SK-N-SH treated with all-trans-retinoic acid at 6 μM for 48 hours (cell line): ENCODE measurements at regions not wholly inside any gene's neighbourhood (a gene's known extent, or its start where the extent isn't known, plus 50 kb on each side); places are given as distances from the start of the nearest gene placed in this dataset.

Experiments
- ATAC-seq: fragments of 200-7000 bp; cut with Tn5 transposase; 3 replicates; pipeline ENCODE4 v1.9.1; 2020; ENCODE audit warnings: mild to moderate bottlenecking, moderate library complexity
- BACH2 ChIP-seq: fragments of 250-450 bp; sonication (Bioruptor Pico); IDR thresholded peaks from 2 replicates; pipeline ENCODE4 v1.9.0; 2021; ENCODE audit warnings: mild to moderate bottlenecking, borderline replicate concordance
- ESRRG ChIP-seq: fragments of 250-450 bp; sonication (Bioruptor Pico); IDR thresholded peaks from 2 replicates; pipeline ENCODE4 v1.6.1; 2021; ENCODE audit warnings: mild to moderate bottlenecking
- GLIS3 ChIP-seq: fragments of 250-450 bp; sonication (Bioruptor Pico); IDR thresholded peaks from 2 replicates; pipeline ENCODE4 v1.5.0; 2020; ENCODE audit warnings: mild to moderate bottlenecking, moderate library complexity
- ISL1 ChIP-seq: fragments of 250-450 bp; sonication (Bioruptor Pico); IDR thresholded peaks from 2 replicates; pipeline ENCODE4 v2.1.2; 2022; ENCODE audit warnings: mild to moderate bottlenecking, moderate library complexity
- OSR1 ChIP-seq: fragments of 250-450 bp; sonication (Bioruptor Pico); IDR thresholded peaks from 2 replicates; pipeline ENCODE4 v1.8.0; 2022; ENCODE audit warnings: moderate library complexity, mild to moderate bottlenecking, inconsistent platforms
- PPARA ChIP-seq: fragments of 250-450 bp; sonication (Bioruptor Pico); IDR thresholded peaks from 2 replicates; pipeline ENCODE4 v1.5.0; 2020; ENCODE audit warnings: mild to moderate bottlenecking, borderline replicate concordance
- RARB ChIP-seq: fragments of 250-450 bp; sonication (Bioruptor Pico); IDR thresholded peaks from 2 replicates; pipeline ENCODE4 v1.8.0; 2021; ENCODE audit warnings: mild to moderate bottlenecking, moderate library complexity
- SNAI2 ChIP-seq: fragments of 250-450 bp; sonication (Bioruptor Pico); IDR thresholded peaks from 2 replicates; pipeline ENCODE4 v1.5.0; 2020; ENCODE audit warnings: mild to moderate bottlenecking, moderate library complexity
- TCF4 ChIP-seq: fragments of 250-450 bp; sonication (Bioruptor Pico); IDR thresholded peaks from 2 replicates; pipeline ENCODE4 v1.8.0; 2021; ENCODE audit warnings: mild to moderate bottlenecking, moderate library complexity, borderline replicate concordance
- TOX ChIP-seq: fragments of 250-450 bp; sonication (Bioruptor Pico); IDR thresholded peaks from 2 replicates; pipeline ENCODE4 v1.8.0; 2021; ENCODE audit warnings: mild to moderate bottlenecking, moderate library complexity, borderline replicate concordance
- ZFP3 ChIP-seq: fragments of 250-450 bp; sonication (Bioruptor Pico); IDR thresholded peaks from 2 replicates; pipeline ENCODE4 v1.5.0; 2020; ENCODE audit warnings: mild to moderate bottlenecking, moderate library complexity
- ZFP30 ChIP-seq: fragments of 450-650 bp; formaldehyde crosslinking; IDR thresholded peaks from 2 replicates; pipeline ENCODE4 v1.5.0; 2022; ENCODE audit warnings: mild to moderate bottlenecking, moderate library complexity
- ZNF565 ChIP-seq: fragments of 450-650 bp; formaldehyde crosslinking; conservative IDR thresholded peaks from 2 replicates; pipeline ENCODE4 v1.5.0; 2020; ENCODE audit warnings: low read depth, mild to moderate bottlenecking, moderate library complexity
- ZNF70 ChIP-seq: fragments of 450-650 bp; formaldehyde crosslinking; IDR thresholded peaks from 2 replicates; pipeline ENCODE4 v1.5.0; 2020; ENCODE audit warnings: mild to moderate bottlenecking, moderate library complexity
- ZNF8 ChIP-seq: fragments of 450-650 bp; formaldehyde crosslinking; IDR thresholded peaks from 2 replicates; pipeline ENCODE4 v1.5.0; 2020; ENCODE audit warnings: mild to moderate bottlenecking, moderate library complexity
- TF ChIP-seq, protein P1 (sequence below): fragments of 250-450 bp; sonication (Bioruptor Pico); IDR thresholded peaks from 2 replicates; pipeline ENCODE4 v1.5.1; 2021; ENCODE audit warnings: mild to moderate bottlenecking, moderate library complexity
- TF ChIP-seq, protein P2 (sequence below): fragments of 250-450 bp; sonication (Bioruptor Pico); IDR thresholded peaks from 2 replicates; pipeline ENCODE4 v1.5.1; 2020; ENCODE audit warnings: low read depth, mild to moderate bottlenecking, moderate library complexity
- TF ChIP-seq, protein P3 (sequence below): fragments of 250-450 bp; sonication (Bioruptor Pico); IDR thresholded peaks from 2 replicates; pipeline ENCODE4 v1.5.0; 2020; ENCODE audit warnings: mild to moderate bottlenecking, moderate library complexity
- TF ChIP-seq, protein P4 (sequence below): fragments of 250-450 bp; sonication (Bioruptor Pico); IDR thresholded peaks from 2 replicates; pipeline ENCODE4 v1.8.0; 2020; ENCODE audit warnings: mild to moderate bottlenecking, moderate library complexity, borderline replicate concordance

DNA sequence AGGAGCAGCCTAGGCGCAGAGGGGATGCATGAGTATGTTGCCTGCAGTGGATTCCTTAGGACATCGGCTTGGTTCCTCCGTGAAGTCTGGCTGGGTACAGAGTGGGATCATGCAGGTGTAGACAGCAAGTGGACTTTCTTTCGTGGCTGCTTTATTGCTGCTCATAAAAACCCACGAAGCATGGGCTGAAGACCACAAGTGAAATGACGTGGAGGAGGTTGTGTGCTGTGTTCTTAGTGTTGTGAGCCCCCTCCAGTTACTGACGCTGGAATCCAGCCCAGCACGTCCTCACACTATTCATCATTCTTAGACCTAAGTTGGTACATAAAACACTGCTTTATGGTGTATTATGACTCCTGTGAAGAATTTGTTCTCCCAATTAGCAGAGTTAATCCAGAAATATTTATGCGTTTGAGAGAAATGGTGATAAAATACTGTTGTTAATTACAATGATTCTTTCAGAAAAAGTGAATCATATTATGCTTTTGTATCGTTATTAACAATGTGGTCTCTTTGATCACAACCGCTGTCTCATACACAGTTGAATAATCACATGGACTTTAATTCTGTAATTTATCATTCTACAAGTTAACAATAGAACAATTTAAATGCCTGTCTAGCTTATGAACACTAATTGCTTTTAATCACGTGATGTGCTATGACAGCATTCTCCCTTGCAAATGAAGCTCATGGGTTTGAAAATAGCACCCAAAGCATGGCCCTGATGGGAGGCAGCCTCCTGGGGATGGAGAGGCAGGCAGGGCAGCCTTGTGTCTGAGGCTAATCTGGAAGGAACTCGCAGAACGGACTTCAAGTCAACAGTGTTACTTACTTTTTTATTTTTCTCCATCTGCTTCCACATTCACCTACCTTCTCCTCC is 233.9 kb upstream of the SYNDIG1 start:
- ATAC-seq = no peak
- TF ChIP-seq ESRRG (no peak), ISL1 (CRISPR knock-in tag) (no peak), TOX (CRISPR knock-in tag) (no peak), ZNF70 (CRISPR knock-in tag) (no peak), OSR1 (CRISPR knock-in tag) (no peak), SNAI2 (CRISPR knock-in tag) (no peak), RARB (CRISPR knock-in tag) (no peak)
- TF ChIP-seq, protein P1, sequence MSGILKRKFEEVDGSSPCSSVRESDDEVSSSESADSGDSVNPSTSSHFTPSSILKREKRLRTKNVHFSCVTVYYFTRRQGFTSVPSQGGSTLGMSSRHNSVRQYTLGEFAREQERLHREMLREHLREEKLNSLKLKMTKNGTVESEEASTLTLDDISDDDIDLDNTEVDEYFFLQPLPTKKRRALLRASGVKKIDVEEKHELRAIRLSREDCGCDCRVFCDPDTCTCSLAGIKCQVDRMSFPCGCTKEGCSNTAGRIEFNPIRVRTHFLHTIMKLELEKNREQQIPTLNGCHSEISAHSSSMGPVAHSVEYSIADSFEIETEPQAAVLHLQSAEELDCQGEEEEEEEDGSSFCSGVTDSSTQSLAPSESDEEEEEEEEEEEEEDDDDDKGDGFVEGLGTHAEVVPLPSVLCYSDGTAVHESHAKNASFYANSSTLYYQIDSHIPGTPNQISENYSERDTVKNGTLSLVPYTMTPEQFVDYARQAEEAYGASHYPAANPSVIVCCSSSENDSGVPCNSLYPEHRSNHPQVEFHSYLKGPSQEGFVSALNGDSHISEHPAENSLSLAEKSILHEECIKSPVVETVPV (CRISPR knock-in tag) = no peak
- TF ChIP-seq, protein P2, sequence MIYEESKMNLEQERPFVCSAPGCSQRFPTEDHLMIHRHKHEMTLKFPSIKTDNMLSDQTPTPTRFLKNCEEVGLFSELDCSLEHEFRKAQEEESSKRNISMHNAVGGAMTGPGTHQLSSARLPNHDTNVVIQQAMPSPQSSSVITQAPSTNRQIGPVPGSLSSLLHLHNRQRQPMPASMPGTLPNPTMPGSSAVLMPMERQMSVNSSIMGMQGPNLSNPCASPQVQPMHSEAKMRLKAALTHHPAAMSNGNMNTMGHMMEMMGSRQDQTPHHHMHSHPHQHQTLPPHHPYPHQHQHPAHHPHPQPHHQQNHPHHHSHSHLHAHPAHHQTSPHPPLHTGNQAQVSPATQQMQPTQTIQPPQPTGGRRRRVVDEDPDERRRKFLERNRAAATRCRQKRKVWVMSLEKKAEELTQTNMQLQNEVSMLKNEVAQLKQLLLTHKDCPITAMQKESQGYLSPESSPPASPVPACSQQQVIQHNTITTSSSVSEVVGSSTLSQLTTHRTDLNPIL = no peak
- TF ChIP-seq, protein P3, sequence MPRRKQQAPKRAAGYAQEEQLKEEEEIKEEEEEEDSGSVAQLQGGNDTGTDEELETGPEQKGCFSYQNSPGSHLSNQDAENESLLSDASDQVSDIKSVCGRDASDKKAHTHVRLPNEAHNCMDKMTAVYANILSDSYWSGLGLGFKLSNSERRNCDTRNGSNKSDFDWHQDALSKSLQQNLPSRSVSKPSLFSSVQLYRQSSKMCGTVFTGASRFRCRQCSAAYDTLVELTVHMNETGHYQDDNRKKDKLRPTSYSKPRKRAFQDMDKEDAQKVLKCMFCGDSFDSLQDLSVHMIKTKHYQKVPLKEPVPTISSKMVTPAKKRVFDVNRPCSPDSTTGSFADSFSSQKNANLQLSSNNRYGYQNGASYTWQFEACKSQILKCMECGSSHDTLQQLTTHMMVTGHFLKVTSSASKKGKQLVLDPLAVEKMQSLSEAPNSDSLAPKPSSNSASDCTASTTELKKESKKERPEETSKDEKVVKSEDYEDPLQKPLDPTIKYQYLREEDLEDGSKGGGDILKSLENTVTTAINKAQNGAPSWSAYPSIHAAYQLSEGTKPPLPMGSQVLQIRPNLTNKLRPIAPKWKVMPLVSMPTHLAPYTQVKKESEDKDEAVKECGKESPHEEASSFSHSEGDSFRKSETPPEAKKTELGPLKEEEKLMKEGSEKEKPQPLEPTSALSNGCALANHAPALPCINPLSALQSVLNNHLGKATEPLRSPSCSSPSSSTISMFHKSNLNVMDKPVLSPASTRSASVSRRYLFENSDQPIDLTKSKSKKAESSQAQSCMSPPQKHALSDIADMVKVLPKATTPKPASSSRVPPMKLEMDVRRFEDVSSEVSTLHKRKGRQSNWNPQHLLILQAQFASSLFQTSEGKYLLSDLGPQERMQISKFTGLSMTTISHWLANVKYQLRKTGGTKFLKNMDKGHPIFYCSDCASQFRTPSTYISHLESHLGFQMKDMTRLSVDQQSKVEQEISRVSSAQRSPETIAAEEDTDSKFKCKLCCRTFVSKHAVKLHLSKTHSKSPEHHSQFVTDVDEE = no peak
- TF ChIP-seq, protein P4, sequence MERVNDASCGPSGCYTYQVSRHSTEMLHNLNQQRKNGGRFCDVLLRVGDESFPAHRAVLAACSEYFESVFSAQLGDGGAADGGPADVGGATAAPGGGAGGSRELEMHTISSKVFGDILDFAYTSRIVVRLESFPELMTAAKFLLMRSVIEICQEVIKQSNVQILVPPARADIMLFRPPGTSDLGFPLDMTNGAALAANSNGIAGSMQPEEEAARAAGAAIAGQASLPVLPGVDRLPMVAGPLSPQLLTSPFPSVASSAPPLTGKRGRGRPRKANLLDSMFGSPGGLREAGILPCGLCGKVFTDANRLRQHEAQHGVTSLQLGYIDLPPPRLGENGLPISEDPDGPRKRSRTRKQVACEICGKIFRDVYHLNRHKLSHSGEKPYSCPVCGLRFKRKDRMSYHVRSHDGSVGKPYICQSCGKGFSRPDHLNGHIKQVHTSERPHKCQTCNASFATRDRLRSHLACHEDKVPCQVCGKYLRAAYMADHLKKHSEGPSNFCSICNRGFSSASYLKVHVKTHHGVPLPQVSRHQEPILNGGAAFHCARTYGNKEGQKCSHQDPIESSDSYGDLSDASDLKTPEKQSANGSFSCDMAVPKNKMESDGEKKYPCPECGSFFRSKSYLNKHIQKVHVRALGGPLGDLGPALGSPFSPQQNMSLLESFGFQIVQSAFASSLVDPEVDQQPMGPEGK (CRISPR knock-in tag) = no peak
- TF ChIP-seq, all 23 proteins: peak for 0

DNA sequence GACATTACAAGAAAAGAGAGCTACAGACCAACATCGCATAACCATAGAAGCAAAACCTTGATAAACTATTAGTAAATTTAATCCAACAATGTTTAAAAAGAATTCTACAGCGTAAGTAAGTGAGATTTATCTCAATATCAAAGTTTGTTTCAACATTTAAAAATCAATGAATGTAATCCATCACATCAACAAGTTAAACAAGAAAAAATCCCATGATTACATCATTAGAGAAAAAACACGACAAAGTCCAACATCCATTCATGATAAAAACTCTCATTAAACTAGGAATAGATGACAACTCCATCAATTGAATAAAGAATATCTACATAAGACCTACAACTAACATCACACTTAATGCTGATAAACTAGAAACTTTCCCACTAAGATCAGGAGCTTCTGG is 239.0 kb upstream of the GGTLC1 start:
- TF ChIP-seq OSR1 (CRISPR knock-in tag) (no peak), ZNF565 (no peak)
- ATAC-seq = no peak

DNA sequence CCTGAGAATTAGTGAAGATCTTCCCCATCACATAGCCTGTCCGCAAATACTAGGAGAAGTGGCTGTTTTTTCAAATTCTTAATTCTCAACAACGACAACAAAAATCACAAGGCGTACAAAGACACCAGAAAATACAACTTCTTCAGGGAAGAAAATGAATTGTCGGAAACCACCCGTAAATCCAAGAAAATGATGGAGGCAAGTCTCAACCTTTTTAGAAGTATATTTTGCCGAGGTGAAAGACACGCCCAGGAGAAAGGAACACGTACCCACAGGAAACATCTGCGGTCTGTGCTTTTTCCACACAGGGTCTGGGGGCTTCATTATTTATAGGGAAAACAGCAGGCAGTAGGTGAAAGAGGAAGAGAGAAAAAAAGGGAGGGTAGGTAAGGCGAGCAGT is 223.9 kb upstream of the GGTLC1 start:
- no peak for TF ChIP-seq ZNF8 (CRISPR knock-in tag)
- TF ChIP-seq OSR1 (CRISPR knock-in tag) = no peak
- no peak for TF ChIP-seq PPARA (CRISPR knock-in tag)
- TF ChIP-seq ZFP3 (CRISPR knock-in tag) = no peak
- no peak for TF ChIP-seq BACH2 (CRISPR knock-in tag)
- no peak for TF ChIP-seq ISL1 (CRISPR knock-in tag)
- no peak for TF ChIP-seq TCF4 (CRISPR knock-in tag)
- TF ChIP-seq ESRRG = no peak
- TF ChIP-seq GLIS3 (CRISPR knock-in tag) = no peak
- ATAC-seq = no peak

DNA sequence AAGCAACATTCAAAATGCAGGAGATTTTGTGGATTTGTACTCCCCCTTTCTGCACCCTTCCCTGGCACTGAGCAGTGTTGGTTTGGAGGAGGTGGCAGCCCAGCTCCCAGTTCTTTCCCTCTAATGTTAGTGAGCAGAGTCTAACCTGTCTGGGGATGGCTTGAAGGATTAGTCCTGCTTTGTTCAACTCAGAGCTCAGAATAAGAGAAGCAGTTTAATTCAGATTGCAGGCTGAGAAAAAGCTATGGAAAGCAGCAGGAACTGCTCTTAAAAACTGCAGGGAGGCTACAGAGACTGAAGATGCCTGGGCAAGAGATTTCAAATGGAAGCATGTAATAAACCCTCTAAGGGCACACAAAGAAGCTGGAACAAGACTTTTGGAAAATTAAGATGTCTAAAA is 223.4 kb upstream of the GGTLC1 start:
- TF ChIP-seq, protein P1 (CRISPR knock-in tag) = no peak
- no peak for TF ChIP-seq ZFP30 (CRISPR knock-in tag)
- no peak for ATAC-seq
